C4-2B (cell line): ENCODE measurements at regions not wholly inside any gene's neighbourhood (a gene's known extent, or its start where the extent isn't known, plus 50 kb on each side); places are given as distances from the start of the nearest gene placed in this dataset.

Experiments used
- H3K27ac ChIP-seq: fragments of 450-650 bp; 2 replicates; pipeline ENCODE4 v1.5.1; 2017
- CTCF ChIP-seq: fragments of 450-650 bp; conservative IDR thresholded peaks from 2 replicates; pipeline ENCODE4 v1.5.1; 2017; ENCODE audit warnings: mild to moderate bottlenecking
- ZFX ChIP-seq: fragments of 450-650 bp; IDR thresholded peaks from 2 replicates; pipeline ENCODE4 v1.6.1; 2017

- no peak overlapping the region for H3K27ac ChIP-seq
- TF ChIP-seq CTCF: no peak
These were observed 723.6 kb downstream of the INHBA start for GRCh38 chr7:40979296-40979695.

GRCh38 chr7:40978047-40978446 lies 724.8 kb downstream of the INHBA start:
- H3K27ac ChIP-seq: peak overlapping the region; percentile 85
- no peak for TF ChIP-seq ZFX
- TF ChIP-seq CTCF: no peak

GRCh38 chr7:40977533-40977932 lies 725.4 kb downstream of the INHBA start:
- TF ChIP-seq CTCF (no peak), ZFX (no peak)
- H3K27ac ChIP-seq: peak overlapping the region; percentile 85

GRCh38 chr7:40972426-40972825 lies 730.5 kb downstream of the INHBA start:
- TF ChIP-seq ZFX (no peak), CTCF (no peak)
- H3K27ac ChIP-seq: no peak overlapping the region

GRCh38 chr7:40969641-40970040 lies 733.2 kb downstream of the INHBA start:
- peak overlapping the region; percentile 77 for H3K27ac ChIP-seq
- TF ChIP-seq CTCF (no peak), ZFX (no peak)

GRCh38 chr7:40966693-40967092 lies 736.2 kb downstream of the INHBA start:
- H3K27ac ChIP-seq: no peak overlapping the region
- TF ChIP-seq ZFX (no peak), CTCF (no peak)

- no peak overlapping the region for H3K27ac ChIP-seq
These were observed 737.1 kb downstream of the INHBA start for GRCh38 chr7:40965774-40966173.

More at GRCh38 chr7:40965774-40966173, 737.1 kb downstream of the INHBA start:
- TF ChIP-seq ZFX (no peak), CTCF (no peak)
